ENCODE measurements at regions not wholly inside any gene's neighbourhood (a gene's known extent, or its start where the extent isn't known, plus 50 kb on each side); places are given as distances from the start of the nearest gene placed in this dataset.

- 95 to 100% (median 98%) methylated on average over 1 of the region's 1 CpG; no CpG with 5 or more reads in 1 of the 5 donors for WGBS, 5 donors
- Histone ChIP-seq H3K4me1 (no peaks in the 10 kb centered on the region), H3K36me3 (no peaks in the 10 kb centered on the region), H3K27ac (no peak overlapping the region), H3K4me3 (no peak overlapping the region), H3K27me3 (replicated peaks in 1 of 7) (no peaks in the 10 kb centered on the region), H3K9me3 (no peaks in the 10 kb centered on the region)
- TF ChIP-seq POLR2AphosphoS5 (IDR thresholded peaks at IDR 0.05) (no peak), CTCF (IDR thresholded peaks at IDR 0.05 in 8 of 11, conservative IDR thresholded peaks at IDR 0.05 in 3 of 11) (no peak), POLR2A (IDR thresholded peaks at IDR 0.05) (no peak)
- intact Hi-C loops (cut with DNase I; ENCODE audit: low total_unique reads), result no loop called here
- no peak for DNase-seq
Measured at GRCh38 chr5:159571501-159572244, 241.4 kb upstream of the IL12B start.

GRCh38 chr5:159576902-159577301, 246.6 kb upstream of the IL12B start:
- Histone ChIP-seq H3K27me3 (replicated peaks in 1 of 7) (no peaks in the 10 kb centered on the region), H3K4me1 (no peaks in the 10 kb centered on the region), H3K4me3 (no peak overlapping the region), H3K27ac (no peak overlapping the region), H3K36me3 (no peaks in the 10 kb centered on the region), H3K9me3 (no peaks in the 10 kb centered on the region)
- intact Hi-C loops (cut with DNase I; ENCODE audit: low total_unique reads), result no loop called here
- no peak for DNase-seq
- WGBS, 5 donors, result 87 to 92% (median 89%) methylated on average over 7 of the region's 7 CpGs
- TF ChIP-seq CTCF (IDR thresholded peaks at IDR 0.05 in 8 of 11, conservative IDR thresholded peaks at IDR 0.05 in 3 of 11) (no peak), POLR2A (IDR thresholded peaks at IDR 0.05) (no peak)

GRCh38 chr5:159581502-159582249, 251.4 kb upstream of the IL12B start:
- 78 to 86% (median 83%) methylated on average over 7 of the region's 7 CpGs for WGBS, 5 donors

More at GRCh38 chr5:159581502-159582249, 251.4 kb upstream of the IL12B start:
- Histone ChIP-seq H3K27me3 (replicated peaks in 1 of 7) (no peaks in the 10 kb centered on the region), H3K27ac (no peak overlapping the region), H3K9me3 (peaks cover 0 to 8% (median 5%) of the 10 kb centered on the region in 8 donors), H3K36me3 (no peaks in the 10 kb centered on the region), H3K4me1 (no peaks in the 10 kb centered on the region), H3K4me3 (no peak overlapping the region)
- TF ChIP-seq POLR2AphosphoS5 (IDR thresholded peaks at IDR 0.05), result no peak
- no peak for TF ChIP-seq CTCF (IDR thresholded peaks at IDR 0.05 in 8 of 11, conservative IDR thresholded peaks at IDR 0.05 in 3 of 11)
- no peak for TF ChIP-seq POLR2A (IDR thresholded peaks at IDR 0.05)
- intact Hi-C loops (cut with DNase I; ENCODE audit: low total_unique reads), result no loop called here
- DNase-seq, result no peak
